HepG2 (cell line): ENCODE measurements at regions not wholly inside any gene's neighbourhood (a gene's known extent, or its start where the extent isn't known, plus 50 kb on each side); places are given as distances from the start of the nearest gene placed in this dataset.

Experiments
- ATAC-seq: fragments of 200-7000 bp; cut with Tn5 transposase; 3 replicates; pipeline ENCODE4 v1.9.1; 2020; ENCODE audit warnings: mild to moderate bottlenecking, moderate library complexity
- BruUV-seq: library from RNA; stranded (reverse); fragments of 400-500 nt; replicated peaks from 2 replicates; lab custom pipeline; 2021; lab: Mats Ljungman, UMichigan
- CTCF ChIA-PET: fragments of 300-600 bp; formaldehyde crosslinking; extraction: SDS; loops from one replicate; lab custom pipeline; 2021; ENCODE audit warnings: low total read pairs, inconsistent platforms, low intra/inter-chr PET ratio; lab: Yijun Ruan, JAX
- POLR2A ChIA-PET: fragments of 350-600 bp; sonication (Branson Sonifier 250); formaldehyde crosslinking; loops from one replicate; lab custom pipeline; 2020; ENCODE audit warnings: antibody characterized with exemption, inconsistent platforms; lab: Yijun Ruan, JAX
- DNase-seq: peaks from one replicate; pipeline ENCODE4 v3.0.0-alpha.2; 2015; ENCODE audit warnings: low spot score
- FAIRE-seq: peaks from 3 replicates; lab custom pipeline; 2011; peaks lifted over from hg19 to GRCh38; lab: Jason Lieb, UNC
- H2AFZ ChIP-seq: one replicate; pipeline ENCODE4 v1.6.1; 2011; ENCODE audit warnings: low read length, inconsistent platforms
- H3K27ac ChIP-seq: fragments of 300-600 bp; 3 replicates; pipeline ENCODE4 v1.8.0; 2011; ENCODE audit warnings: mixed run types, mild to moderate bottlenecking, mixed read lengths, low read length, inconsistent platforms; ENCODE audit not compliant: insufficient read depth; ENCODE audit errors: extremely low read length
- H3K27me3 ChIP-seq, 2 experiments: fragments of 200-600 bp in 1 of 2; 2 replicates in 1 of 2; 3 replicates in 1 of 2; pipeline versions ENCODE4 v1.6.0 to v1.8.0; 2011; ENCODE audit warnings: low read length in 2 of 2, mild to moderate bottlenecking in 2 of 2, moderate library complexity in 2 of 2, inconsistent platforms in 1 of 2; ENCODE audit not compliant: insufficient read depth in 2 of 2, control insufficient read depth in 1 of 2
- H3K36me3 ChIP-seq, 2 experiments: fragments of 200-600 bp in 1 of 2; replicated peaks in 1 of 2; 2 replicates in 1 of 2; 3 replicates in 1 of 2; pipeline versions ENCODE4 v1.5.1 to v1.8.0; 2011; ENCODE audit warnings: low read length in 2 of 2, inconsistent platforms in 1 of 2; ENCODE audit not compliant: insufficient read depth in 2 of 2, control insufficient read depth in 1 of 2
- H3K4me1 ChIP-seq: 2 replicates; pipeline ENCODE4 v1.5.1; 2012; ENCODE audit warnings: low read length, inconsistent platforms; ENCODE audit not compliant: insufficient read depth
- H3K4me2 ChIP-seq: 2 replicates; pipeline ENCODE4 v1.6.0; 2011; ENCODE audit warnings: low read depth, low read length, inconsistent platforms
- H3K4me3 ChIP-seq, 3 experiments: fragments of 200-600 bp in 1 of 3; sonication (generic), shearing (Covaris generic) in 1 of 3; replicated peaks in 1 of 3; 2 replicates each; pipeline ENCODE4 v1.5.1; 2011 to 2016; ENCODE audit warnings: low read length in 3 of 3, inconsistent platforms in 2 of 3, low read depth in 2 of 3, mild to moderate bottlenecking in 2 of 3, control low read depth in 1 of 3, mixed read lengths in 1 of 3; ENCODE audit not compliant: insufficient read depth in 1 of 3
- H3K79me2 ChIP-seq: one replicate; pipeline ENCODE4 v1.6.1; 2011; ENCODE audit warnings: low read length, inconsistent platforms; ENCODE audit not compliant: insufficient read depth
- H3K9ac ChIP-seq: 2 replicates; pipeline ENCODE4 v1.6.0; 2011; ENCODE audit warnings: mild to moderate bottlenecking, low read depth, low read length, inconsistent platforms; ENCODE audit not compliant: insufficient read depth
- H3K9me3 ChIP-seq: 2 replicates; pipeline ENCODE4 v1.5.1; 2012; ENCODE audit warnings: mild to moderate bottlenecking, low read length
- H4K20me1 ChIP-seq: 2 replicates; pipeline ENCODE4 v1.6.0; 2011; ENCODE audit warnings: inconsistent platforms, mild to moderate bottlenecking, low read length, moderate library complexity; ENCODE audit not compliant: insufficient read depth
- ATF5 ChIP-seq: sonication (generic); formaldehyde crosslinking; IDR thresholded peaks from 2 replicates; pipeline ENCODE4 v1.4.0; 2020; ENCODE audit warnings: mild to moderate bottlenecking, low read depth, missing genetic modification reagents
- ATM ChIP-seq: fragments of 450-650 bp; IDR thresholded peaks from 2 replicates; pipeline ENCODE4 v1.7.1; 2017; ENCODE audit warnings: mild to moderate bottlenecking, borderline replicate concordance
- CBX5 ChIP-seq: sonication (generic); formaldehyde crosslinking; IDR thresholded peaks from 2 replicates; pipeline ENCODE4 v1.4.0; 2020; ENCODE audit warnings: missing genetic modification reagents, borderline replicate concordance
- CHD4 ChIP-seq: fragments of 200-600 bp; sonication (generic); IDR thresholded peaks from 2 replicates; pipeline ENCODE4 v1.7.0; 2017; ENCODE audit warnings: mild to moderate bottlenecking, low read length, borderline replicate concordance
- ERF ChIP-seq: IDR thresholded peaks from 2 replicates; pipeline ENCODE4 v1.6.1; 2018; ENCODE audit warnings: missing biosample characterization, missing genetic modification reagents
- NR2C2 ChIP-seq: sonication (generic); formaldehyde crosslinking; IDR thresholded peaks from 2 replicates; pipeline ENCODE4 v1.4.0; 2020; ENCODE audit warnings: missing genetic modification reagents, mild to moderate bottlenecking, moderate library complexity, borderline replicate concordance
- RARA ChIP-seq: IDR thresholded peaks from 2 replicates; pipeline ENCODE4 v1.6.1; 2016; ENCODE audit warnings: missing genetic modification reagents, missing compliant biosample characterization
- RBM22 ChIP-seq: fragments of 200-400 bp; formaldehyde crosslinking; optimal IDR thresholded peaks from 2 replicates; pipeline ENCODE3; 2017; ENCODE audit warnings: mild to moderate bottlenecking, low read length, moderate library complexity
- ZNF234 ChIP-seq: sonication (generic); formaldehyde crosslinking; conservative IDR thresholded peaks from 2 replicates; pipeline ENCODE4 v1.5.1; 2020; ENCODE audit warnings: mild to moderate bottlenecking, missing genetic modification reagents
- ZNF563 ChIP-seq: sonication (generic); formaldehyde crosslinking; IDR thresholded peaks from 2 replicates; pipeline ENCODE4 v1.8.0; 2022; ENCODE audit warnings: mild to moderate bottlenecking, moderate library complexity, missing genetic modification reagents
- ZNF710 ChIP-seq: sonication (generic); formaldehyde crosslinking; IDR thresholded peaks from 2 replicates; pipeline ENCODE4 v1.5.0; 2020; ENCODE audit warnings: mild to moderate bottlenecking, missing genetic modification reagents, borderline replicate concordance
- ZSCAN30 ChIP-seq: sonication (generic); formaldehyde crosslinking; IDR thresholded peaks from 2 replicates; pipeline ENCODE4 v1.5.0; 2020; ENCODE audit warnings: mild to moderate bottlenecking, missing genetic modification reagents
- WGBS: methylation state at CpG from one replicate; pipeline ENCODE4 v1.1.6; 2017; ENCODE audit warnings: low lambda C conversion rate; 5-methylcytosine and 5-hydroxymethylcytosine counted together
- in situ Hi-C: cut with HindIII; loops from 2 replicates; pipeline ENCODE4 v1.10.0; 2017; ENCODE audit warnings: low pct_unique_long_range_greater_than_20kb; ENCODE audit not compliant: extremely low pct_ligation_motif_present
- intact Hi-C: fragments of 100-400 bp; cut with micrococcal nuclease; formaldehyde crosslinking; loops from one replicate; pipeline ENCODE4 v1.10.0; 2022; ENCODE audit not compliant: unreplicated experiment
- TF ChIP-seq, protein P1 (sequence below): sonication (generic); formaldehyde crosslinking; IDR thresholded peaks from 2 replicates; pipeline ENCODE4 v1.4.0; 2020; ENCODE audit warnings: mild to moderate bottlenecking, missing genetic modification reagents

DNA sequence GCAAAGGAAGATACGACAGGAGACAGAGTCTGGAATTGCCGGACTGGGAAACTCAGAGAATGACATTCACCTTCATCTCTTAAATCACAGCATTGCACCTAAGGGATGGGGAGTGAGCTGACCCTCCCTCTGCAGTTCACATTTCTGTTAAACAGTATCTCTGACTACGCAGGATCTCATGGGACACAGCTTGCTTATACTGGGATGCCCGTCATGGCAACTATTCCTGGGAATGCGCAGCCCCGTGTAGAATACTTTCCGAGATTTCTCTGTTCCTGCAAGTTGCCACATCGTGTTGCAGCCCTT is 232.5 kb upstream of the HES1 start:
- TF ChIP-seq ZNF710 (CRISPR knock-in tag), result no peak
- no peak for TF ChIP-seq ZSCAN30 (CRISPR knock-in tag)
- no peak for TF ChIP-seq RBM22
- no peak for TF ChIP-seq CBX5 (CRISPR knock-in tag)
- TF ChIP-seq ATM, result no peak
- no peak for TF ChIP-seq CHD4
- Histone ChIP-seq H3K79me2 (no peaks in the 10 kb centered on the region), H3K27ac (no peak overlapping the region), H3K9me3 (peaks cover 6% of the 10 kb centered on the region; the same call in 1 of the 2 replicates), H4K20me1 (no peaks in the 10 kb centered on the region), H3K4me2 (no peak overlapping the region), H3K4me1 (no peaks in the 10 kb centered on the region), H3K9ac (no peak overlapping the region), H3K27me3 (peaks cover 5 to 24% of the 10 kb centered on the region in 2 experiments; a peak in 3 of 5 replicates), H3K4me3 (no peak overlapping the region), H3K36me3 (no peaks in the 10 kb centered on the region), H2AFZ (no peak overlapping the region)
- 34% methylated on average over 5 of the region's 8 CpGs for WGBS
- DNase-seq (no peak), FAIRE-seq (no peak), ATAC-seq (no peak)
- CTCF ChIA-PET, result no interaction called here
- in situ Hi-C loops, result no loop called here
- intact Hi-C loops, result no loop called here
- POLR2A ChIA-PET, result no interaction called here
- BruUV-seq, result no TSS peak

DNA sequence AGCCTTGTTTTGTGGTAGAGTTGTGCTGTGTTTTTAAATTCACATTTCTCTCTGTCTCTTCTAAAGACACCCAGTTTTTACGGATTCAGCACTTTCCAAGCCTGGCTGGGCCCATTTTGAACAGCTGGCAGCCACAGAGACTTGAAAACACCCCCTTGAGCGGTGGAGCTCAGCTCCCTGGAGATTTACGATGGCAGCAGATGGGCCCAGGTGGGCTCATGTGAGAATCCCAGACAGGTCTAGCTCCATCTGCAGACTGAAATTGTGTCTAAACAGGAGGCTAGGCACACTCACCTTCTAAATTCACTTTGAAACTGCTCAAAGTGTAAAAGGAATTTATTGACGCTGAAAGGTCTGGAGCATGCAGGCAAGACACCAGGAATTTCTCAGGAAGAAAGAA is 232.0 kb upstream of the HES1 start:
- intact Hi-C loops, result no loop called here
- Histone ChIP-seq H3K4me2 (no peak overlapping the region), H3K4me1 (peaks cover under 1% of the 10 kb centered on the region; the same call in 1 of the 2 replicates), H2AFZ (no peak overlapping the region), H3K27me3 (peaks cover 5 to 19% of the 10 kb centered on the region in 2 experiments; a peak in 3 of 5 replicates), H3K27ac (no peak overlapping the region), H3K9ac (no peak overlapping the region), H4K20me1 (no peaks in the 10 kb centered on the region), H3K36me3 (no peaks in the 10 kb centered on the region), H3K79me2 (no peaks in the 10 kb centered on the region), H3K4me3 (no peak overlapping the region), H3K9me3 (peaks cover 9% of the 10 kb centered on the region; the same call in 1 of the 2 replicates)
- no peak for DNase-seq
- TF ChIP-seq, protein P1, sequence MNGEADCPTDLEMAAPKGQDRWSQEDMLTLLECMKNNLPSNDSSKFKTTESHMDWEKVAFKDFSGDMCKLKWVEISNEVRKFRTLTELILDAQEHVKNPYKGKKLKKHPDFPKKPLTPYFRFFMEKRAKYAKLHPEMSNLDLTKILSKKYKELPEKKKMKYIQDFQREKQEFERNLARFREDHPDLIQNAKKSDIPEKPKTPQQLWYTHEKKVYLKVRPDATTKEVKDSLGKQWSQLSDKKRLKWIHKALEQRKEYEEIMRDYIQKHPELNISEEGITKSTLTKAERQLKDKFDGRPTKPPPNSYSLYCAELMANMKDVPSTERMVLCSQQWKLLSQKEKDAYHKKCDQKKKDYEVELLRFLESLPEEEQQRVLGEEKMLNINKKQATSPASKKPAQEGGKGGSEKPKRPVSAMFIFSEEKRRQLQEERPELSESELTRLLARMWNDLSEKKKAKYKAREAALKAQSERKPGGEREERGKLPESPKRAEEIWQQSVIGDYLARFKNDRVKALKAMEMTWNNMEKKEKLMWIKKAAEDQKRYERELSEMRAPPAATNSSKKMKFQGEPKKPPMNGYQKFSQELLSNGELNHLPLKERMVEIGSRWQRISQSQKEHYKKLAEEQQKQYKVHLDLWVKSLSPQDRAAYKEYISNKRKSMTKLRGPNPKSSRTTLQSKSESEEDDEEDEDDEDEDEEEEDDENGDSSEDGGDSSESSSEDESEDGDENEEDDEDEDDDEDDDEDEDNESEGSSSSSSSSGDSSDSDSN (CRISPR knock-in tag), result no peak
- no peak for TF ChIP-seq ZNF563
- no peak for TF ChIP-seq RARA (CRISPR knock-in tag)
- no peak for TF ChIP-seq ERF (CRISPR knock-in tag)
- no peak for TF ChIP-seq ATF5 (CRISPR knock-in tag)
- no peak for TF ChIP-seq ZNF234 (CRISPR knock-in tag)
- TF ChIP-seq NR2C2, result no peak
- WGBS, result 63% methylated on average over 4 of the region's 4 CpGs
- in situ Hi-C loops, result no loop called here
- BruUV-seq, result no TSS peak
- ChIA-PET POLR2A (no interaction called here), CTCF (no interaction called here)
- no peak for ATAC-seq
- FAIRE-seq, result no peak
